C4-2B (cell line): ENCODE measurements at regions not wholly inside any gene's neighbourhood (a gene's known extent, or its start where the extent isn't known, plus 50 kb on each side); places are given as distances from the start of the nearest gene placed in this dataset.

Experiments used
- H3K27ac ChIP-seq: fragments of 450-650 bp; 2 replicates; pipeline ENCODE4 v1.5.1; 2017
- ZFX ChIP-seq: fragments of 450-650 bp; IDR thresholded peaks from 2 replicates; pipeline ENCODE4 v1.6.1; 2017
- TF ChIP-seq, protein P1 (sequence below): fragments of 450-650 bp; conservative IDR thresholded peaks from 2 replicates; pipeline ENCODE4 v1.5.1; 2017; ENCODE audit warnings: mild to moderate bottlenecking

DNA sequence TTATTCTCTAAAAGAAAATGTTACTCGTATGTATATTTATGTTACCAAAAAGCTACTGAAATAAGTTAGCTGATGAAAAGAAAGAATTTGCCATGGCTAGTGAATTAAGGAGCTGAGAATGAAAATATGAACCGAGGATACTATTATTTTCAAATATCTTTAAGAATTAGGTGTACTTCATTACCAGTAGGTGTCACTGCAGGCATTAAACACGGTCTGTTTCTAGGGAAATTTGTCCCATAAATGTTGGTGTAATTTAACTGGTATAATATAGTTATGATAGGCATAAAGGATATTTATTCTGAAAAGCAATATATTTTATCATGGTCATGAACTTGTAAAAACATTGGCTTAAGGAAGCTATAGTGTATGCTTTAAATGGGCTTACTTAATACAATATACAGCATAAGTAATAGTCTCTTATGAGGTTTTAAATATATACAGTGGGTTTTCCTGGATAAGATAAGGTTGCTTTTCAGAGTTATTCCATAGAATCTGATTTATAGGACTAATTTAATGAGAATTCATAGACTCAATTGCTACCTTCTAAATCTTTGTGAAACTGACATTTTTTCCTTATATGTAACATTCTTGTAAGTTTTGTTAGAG lies 72.4 kb upstream of the MPDZ start:
- no peak for TF ChIP-seq ZFX
- TF ChIP-seq, protein P1, sequence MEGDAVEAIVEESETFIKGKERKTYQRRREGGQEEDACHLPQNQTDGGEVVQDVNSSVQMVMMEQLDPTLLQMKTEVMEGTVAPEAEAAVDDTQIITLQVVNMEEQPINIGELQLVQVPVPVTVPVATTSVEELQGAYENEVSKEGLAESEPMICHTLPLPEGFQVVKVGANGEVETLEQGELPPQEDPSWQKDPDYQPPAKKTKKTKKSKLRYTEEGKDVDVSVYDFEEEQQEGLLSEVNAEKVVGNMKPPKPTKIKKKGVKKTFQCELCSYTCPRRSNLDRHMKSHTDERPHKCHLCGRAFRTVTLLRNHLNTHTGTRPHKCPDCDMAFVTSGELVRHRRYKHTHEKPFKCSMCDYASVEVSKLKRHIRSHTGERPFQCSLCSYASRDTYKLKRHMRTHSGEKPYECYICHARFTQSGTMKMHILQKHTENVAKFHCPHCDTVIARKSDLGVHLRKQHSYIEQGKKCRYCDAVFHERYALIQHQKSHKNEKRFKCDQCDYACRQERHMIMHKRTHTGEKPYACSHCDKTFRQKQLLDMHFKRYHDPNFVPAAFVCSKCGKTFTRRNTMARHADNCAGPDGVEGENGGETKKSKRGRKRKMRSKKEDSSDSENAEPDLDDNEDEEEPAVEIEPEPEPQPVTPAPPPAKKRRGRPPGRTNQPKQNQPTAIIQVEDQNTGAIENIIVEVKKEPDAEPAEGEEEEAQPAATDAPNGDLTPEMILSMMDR = peak; percentile 87
- no peak overlapping the region for H3K27ac ChIP-seq

DNA sequence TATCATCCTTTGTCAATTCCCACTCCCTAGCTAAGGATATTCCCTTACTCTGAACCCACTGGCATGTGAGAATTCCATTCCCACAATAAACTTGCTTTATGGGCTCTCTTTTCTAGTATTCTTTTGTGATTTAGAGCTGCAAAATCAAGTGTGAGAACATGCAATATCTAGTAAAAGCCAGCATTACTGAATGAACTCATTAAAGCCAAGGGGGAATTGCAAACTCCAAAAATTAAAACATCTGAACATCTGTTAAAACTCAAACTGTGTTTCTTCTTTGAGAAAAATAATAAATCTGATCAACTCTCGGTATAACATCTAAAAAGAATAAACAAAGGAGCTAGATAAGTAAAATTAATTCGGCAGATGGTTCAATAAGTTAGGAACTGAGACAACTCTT lies 53.1 kb upstream of the MPDZ start:
- no peak for TF ChIP-seq ZFX
- TF ChIP-seq, protein P1 = no peak
- H3K27ac ChIP-seq = no peak overlapping the region

DNA sequence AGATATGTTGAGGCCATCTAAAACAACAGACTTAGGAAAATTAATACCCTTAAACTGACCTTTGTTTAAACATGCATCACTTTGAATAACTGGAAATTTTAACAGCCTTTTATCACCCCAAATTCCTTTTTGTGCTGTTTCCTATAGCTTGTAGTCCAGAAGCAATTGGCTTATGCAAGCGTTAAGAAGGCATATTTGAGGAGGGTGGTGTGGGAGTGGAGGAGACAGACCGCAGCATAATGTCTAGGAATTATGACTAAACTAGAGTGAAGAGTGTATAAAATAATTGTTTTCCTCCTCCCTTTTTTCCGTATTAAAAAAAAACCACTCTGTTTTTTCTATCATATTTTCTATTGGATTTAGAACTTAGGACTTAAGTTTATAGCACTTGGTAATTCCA lies 51.8 kb upstream of the MPDZ start:
- TF ChIP-seq, protein P1 = no peak
- TF ChIP-seq ZFX = no peak
- H3K27ac ChIP-seq = no peak overlapping the region

DNA sequence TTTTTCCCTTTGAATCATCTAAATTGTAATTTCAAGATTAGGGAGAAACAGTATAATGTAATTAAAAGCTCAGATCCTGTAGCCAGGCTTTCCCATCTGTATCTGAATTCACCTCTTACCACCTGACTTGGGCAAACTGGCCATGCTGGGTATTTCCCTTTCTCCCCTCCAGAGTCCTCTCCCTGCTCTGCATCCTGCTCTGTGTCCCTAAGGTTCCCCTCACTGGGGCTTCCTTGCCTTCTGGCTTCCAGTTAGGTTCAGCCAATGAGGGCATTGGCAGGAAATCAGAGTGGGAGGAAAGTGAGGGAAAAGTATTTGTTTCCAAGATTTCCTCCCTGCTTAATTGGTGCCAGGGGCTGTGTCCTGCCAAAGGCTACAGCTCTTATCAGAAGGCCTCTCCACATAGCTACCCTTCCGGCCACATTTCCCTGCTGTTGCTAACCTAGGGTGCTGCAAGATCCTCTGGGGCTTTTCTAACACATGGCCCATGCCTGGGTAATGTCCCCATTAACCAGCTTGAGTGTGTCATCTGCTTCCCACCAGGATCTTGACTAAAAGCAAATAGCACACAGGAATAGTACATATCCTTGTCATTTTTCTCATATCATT lies 51.0 kb upstream of the MPDZ start:
- no peak for TF ChIP-seq ZFX
- TF ChIP-seq, protein P1 = no peak
- no peak overlapping the region for H3K27ac ChIP-seq
